GM20000 (cell line): ENCODE measurements at regions not wholly inside any gene's neighbourhood (a gene's known extent, or its start where the extent isn't known, plus 50 kb on each side); places are given as distances from the start of the nearest gene placed in this dataset.
"Not testable (repeated sequence)": the region's sequence is repeated elsewhere in the genome, so short reads cannot be mapped to it uniquely, and the experiment has no call there.

Experiments used
- DNase-seq: peaks from one replicate; pipeline ENCODE4 v3.0.0; 2012; ENCODE audit warnings: low spot score
- TF ChIP-seq, protein P1 (sequence below): IDR thresholded peaks from 2 replicates; pipeline ENCODE4 v1.5.1; 2012; ENCODE audit warnings: mild to moderate bottlenecking, control low read depth; ENCODE audit errors: extremely low read depth, missing control alignments

DNA sequence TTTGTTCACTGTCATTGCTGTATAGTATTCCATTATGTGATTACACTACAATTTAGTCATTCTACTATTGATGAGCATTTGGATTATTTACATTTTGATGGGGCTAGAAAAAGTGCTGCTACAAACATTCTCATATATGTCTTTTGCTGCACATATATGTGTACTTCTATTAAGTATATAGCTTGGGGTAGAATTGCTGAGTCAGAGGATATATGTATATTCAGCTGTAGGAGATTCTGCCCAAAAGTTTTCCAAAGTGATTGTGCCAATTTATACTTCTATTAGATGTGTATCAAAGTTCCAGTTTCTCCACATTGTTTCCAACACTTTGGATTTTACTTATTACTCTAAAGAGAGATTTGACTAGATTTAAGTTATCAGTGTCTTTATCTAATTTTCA is 101.7 kb upstream of the UGP2 start:
- no peak for DNase-seq
- TF ChIP-seq, protein P1, sequence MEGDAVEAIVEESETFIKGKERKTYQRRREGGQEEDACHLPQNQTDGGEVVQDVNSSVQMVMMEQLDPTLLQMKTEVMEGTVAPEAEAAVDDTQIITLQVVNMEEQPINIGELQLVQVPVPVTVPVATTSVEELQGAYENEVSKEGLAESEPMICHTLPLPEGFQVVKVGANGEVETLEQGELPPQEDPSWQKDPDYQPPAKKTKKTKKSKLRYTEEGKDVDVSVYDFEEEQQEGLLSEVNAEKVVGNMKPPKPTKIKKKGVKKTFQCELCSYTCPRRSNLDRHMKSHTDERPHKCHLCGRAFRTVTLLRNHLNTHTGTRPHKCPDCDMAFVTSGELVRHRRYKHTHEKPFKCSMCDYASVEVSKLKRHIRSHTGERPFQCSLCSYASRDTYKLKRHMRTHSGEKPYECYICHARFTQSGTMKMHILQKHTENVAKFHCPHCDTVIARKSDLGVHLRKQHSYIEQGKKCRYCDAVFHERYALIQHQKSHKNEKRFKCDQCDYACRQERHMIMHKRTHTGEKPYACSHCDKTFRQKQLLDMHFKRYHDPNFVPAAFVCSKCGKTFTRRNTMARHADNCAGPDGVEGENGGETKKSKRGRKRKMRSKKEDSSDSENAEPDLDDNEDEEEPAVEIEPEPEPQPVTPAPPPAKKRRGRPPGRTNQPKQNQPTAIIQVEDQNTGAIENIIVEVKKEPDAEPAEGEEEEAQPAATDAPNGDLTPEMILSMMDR, result no peak

DNA sequence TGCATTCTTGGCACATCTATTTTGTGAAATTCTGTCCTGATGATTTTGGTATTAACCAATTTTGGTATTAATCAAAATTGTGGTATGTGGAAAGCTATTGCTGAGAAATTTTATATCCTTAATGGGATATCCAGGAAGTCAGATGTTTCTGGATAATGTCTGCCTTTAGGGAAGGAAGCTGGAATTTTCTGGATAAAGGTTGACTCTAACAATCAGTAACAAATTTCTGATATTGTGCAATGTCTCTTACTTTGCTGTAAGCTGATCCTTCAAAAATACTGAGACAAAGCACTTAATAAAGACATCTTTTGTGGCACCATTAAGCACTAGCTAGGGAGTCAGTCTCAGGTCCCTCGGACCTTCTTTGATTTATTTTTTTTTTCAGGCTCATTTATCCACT is 100.8 kb upstream of the UGP2 start:
- DNase-seq, result no peak
- TF ChIP-seq, protein P1, result no peak

DNA sequence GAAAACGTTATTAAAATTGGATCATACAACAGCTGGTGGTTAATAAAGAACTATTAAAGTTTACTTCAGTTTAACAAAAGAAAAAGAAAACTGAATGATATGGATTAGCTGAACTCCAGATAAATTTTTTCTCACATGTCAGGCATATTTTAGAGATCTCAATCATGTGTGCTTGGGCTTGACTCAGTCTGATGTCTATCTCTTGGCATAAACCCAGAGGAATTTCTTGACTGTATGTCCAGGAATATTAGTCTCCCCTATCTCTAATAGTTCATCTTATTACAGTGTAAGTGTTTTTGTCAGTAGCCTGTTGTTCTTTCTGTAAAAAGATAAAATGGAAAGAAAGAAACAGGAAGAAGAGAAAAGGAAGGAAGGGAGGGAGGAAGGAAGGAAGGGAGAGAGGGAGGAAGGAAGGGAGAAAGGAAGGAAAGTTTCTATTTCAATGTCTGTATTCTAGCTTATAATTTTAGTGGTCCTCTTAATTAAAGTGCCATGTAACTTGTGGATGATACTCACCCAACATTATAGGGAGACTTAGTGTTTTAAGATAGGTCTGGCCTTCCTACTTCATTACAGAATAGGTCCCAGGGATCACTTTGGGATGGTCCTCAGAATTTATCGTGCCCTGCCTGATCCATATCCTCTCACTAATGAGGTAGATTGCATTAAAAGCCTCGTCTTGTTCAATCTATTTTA is 99.7 kb upstream of the UGP2 start:
- TF ChIP-seq, protein P1, result no peak
- DNase-seq, result no peak

DNA sequence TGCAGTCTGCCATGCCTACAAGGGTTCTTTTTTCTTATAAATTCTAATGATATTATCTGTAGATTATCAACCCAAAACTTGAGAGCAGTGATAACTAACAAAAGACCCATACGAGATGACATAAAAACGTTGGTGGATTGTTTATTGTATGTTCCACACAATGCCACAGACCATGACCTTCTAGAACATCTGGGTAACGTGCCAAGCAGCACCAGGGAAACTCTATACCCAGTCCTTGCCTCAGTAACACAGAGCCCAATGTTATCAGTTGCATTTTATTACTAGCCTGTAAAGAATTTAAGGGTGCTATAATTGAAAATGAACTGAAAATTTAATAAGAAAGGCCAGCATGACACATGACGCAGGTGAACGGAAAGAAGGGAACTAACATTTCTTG is 99.1 kb upstream of the UGP2 start:
- TF ChIP-seq, protein P1, result no peak
- no peak for DNase-seq

DNA sequence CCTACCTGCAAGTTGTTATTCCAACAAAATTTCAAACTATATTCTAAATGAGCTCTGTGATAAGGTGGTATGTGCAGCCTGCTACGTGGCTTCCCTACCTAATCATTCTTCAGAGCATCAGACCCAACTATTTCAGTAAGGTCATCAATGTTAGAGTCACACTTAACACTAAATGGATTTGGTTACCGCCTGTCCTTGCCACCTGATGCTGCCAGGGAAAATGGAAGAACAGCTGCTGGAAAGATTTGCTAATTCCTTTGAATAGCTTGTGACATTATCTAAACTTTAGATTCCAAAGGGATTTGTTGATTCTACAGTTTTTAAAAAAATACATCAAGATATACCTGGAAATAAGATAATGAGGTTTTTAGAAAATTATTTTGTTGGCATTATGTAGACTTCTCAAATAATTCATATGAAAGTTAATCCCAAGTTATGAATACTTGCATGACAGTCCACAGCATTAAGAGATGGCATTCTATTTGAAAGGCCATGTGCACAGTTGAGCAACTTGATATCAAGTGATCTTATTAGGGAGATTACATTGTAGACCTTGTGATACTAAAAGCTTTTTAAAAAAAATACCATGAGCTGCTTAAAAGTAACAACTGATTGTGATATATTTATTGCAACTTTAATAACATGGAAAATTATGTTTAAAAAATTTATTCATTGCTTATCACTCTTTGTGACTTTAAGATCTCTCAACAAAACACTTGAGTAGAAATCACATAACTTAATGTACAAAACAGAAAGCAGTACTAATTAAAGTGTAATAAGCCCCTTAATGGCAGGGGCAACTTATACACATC is 98.3 kb upstream of the UGP2 start:
- DNase-seq, result no peak

DNA sequence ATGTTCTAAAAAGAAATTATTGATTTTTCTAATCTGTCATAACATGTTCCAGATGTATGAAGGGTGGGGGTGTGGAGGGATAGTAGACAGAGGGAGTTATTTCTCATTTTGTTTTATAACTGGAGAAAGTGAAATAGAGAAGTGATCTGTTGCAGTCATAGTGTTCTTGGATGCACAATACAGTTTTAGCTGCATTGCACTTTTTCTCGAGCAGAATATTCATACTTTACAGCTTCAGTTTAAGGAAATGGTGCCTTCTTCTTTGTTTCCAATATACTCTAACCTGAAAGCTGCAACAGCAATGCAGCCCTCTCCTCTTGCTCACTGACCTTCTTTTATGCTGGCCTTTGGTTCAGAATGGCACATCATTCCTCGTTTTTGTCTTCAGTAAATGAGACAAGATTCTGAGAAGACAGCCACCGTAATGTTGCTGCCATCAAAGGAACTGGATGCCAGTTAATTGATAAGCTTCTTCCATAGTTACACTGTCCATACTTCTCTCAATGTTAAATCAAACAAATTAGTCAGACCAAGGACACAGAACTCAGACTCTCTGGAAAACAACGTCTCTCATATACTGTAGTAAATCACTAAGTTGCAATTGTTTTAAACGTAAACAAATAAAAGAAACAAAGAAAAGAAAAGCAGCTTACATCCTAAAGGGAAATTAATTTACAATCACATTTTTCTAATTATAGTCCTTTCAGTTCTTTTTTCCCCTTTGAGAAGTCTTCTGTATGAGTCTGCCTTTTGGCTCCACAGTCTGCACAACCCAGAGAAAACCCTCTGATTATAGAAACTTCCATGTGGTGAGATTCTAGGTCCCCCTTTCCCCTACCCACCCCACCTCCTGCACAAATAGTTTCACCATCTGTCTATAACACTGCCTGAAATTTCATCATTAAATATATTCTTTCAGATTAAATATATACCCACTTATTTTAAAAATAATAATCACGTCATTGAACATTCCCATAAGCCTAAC is 97.4 kb upstream of the UGP2 start:
- DNase-seq, result no peak
- TF ChIP-seq, protein P1, result no peak

More for the DNA sequence above, 98.3 kb upstream of the UGP2 start:
- TF ChIP-seq, protein P1, result no peak

DNA sequence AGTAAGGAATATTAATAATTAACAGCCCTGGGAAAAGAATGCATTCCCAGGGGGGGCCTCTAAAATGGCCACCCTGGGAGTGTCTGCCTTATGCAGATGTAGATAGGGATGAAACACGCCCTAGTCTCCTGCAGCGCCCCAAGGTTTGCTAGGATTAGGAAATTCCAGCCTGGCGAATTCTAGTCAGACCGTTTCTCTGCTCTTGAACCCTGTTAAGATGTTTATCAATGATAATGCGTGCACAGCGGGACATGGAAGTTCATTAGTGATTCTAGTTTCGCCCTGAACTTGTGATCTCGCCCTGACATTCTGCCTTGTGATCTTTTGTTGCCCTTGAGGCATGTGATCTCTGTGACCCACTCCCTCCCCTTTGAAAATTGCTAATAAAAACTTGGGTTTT is 95.1 kb upstream of the UGP2 start:
- not testable (repeated sequence) for DNase-seq
